HL-60 (cell line): ENCODE measurements at regions not wholly inside any gene's neighbourhood (a gene's known extent, or its start where the extent isn't known, plus 50 kb on each side); places are given as distances from the start of the nearest gene placed in this dataset.

ENCODE experiments used
- DNase-seq, 2 experiments: peaks; one replicate each; pipeline ENCODE4 v3.0.0-alpha.2; 2010 to 2020; ENCODE audit warnings: low read depth in 1 of 2, low spot score in 1 of 2
- H3K27ac ChIP-seq: fragments of 250-450 bp; sonication (Bioruptor Pico); replicated peaks from 2 replicates; pipeline ENCODE4 v1.5.1; 2020; ENCODE audit warnings: mild to moderate bottlenecking, moderate library complexity
- H3K27me3 ChIP-seq: fragments of 250-450 bp; sonication (Bioruptor Pico); 2 replicates; pipeline ENCODE4 v1.5.1; 2021; ENCODE audit warnings: mild to moderate bottlenecking, moderate library complexity; ENCODE audit not compliant: insufficient read depth, poor library complexity, severe bottlenecking
- H3K4me3 ChIP-seq: replicated peaks from 2 replicates; pipeline ENCODE4 v1.5.1; 2011; ENCODE audit warnings: mild to moderate bottlenecking, control low read depth, low read length; ENCODE audit not compliant: insufficient read depth
- GABPA ChIP-seq: IDR thresholded peaks from 2 replicates; pipeline ENCODE4 v1.6.1; 2012; ENCODE audit warnings: low read depth
- POLR2AphosphoS5 ChIP-seq: IDR thresholded peaks from 2 replicates; pipeline ENCODE4 v1.6.1; 2012; ENCODE audit warnings: low read depth
- SPI1 ChIP-seq: IDR thresholded peaks from 2 replicates; pipeline ENCODE4 v1.6.1; 2012; ENCODE audit warnings: low read depth, mild to moderate bottlenecking, borderline replicate concordance
- TF ChIP-seq, protein P1 (sequence below): IDR thresholded peaks from one replicate; pipeline ENCODE4 v1.5.1; 2011; ENCODE audit warnings: low read length, control low read depth, inconsistent platforms; ENCODE audit not compliant: insufficient read depth
- TF ChIP-seq, protein P2 (sequence below): IDR thresholded peaks from 2 replicates; pipeline ENCODE4 v1.6.1; 2012; ENCODE audit warnings: low read depth; ENCODE audit not compliant: insufficient replicate concordance

DNA sequence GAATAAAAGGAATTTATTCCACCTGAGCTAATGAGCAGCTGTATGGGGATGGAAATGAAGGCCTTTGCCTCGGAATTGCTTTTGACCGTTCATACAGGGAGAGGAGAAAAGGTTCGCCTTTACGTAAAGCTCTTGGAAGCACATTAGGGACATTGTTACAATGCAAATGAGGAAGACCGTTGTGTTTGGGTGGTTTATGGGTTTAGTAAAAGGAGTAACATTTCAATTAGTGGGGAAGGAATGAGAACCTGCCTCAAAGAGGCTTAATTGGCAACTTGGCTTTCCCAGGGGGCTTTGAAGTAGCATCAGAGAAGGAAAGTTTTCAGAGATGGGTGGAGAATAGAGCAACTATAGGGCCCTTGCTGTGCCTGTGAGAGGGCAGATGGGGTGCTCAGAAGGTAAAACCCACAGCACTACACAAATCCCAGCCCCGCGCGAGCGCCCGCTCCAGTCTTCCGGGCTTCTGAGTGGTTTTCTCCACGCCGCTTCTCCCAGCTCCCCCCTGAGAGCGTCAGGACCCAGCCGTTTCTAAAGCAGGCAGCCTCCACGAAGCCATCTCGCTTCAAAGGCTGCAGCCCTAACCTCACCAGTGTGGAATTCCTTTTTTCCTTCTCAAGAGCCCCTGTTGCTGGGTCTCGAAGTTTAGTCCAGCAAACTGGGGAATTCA is 192.0 kb upstream of the HES1 start:
- Histone ChIP-seq H3K4me3 (no peak overlapping the region), H3K27ac (no peak overlapping the region), H3K27me3 (no peaks in the 10 kb centered on the region)
- DNase-seq: no peak
- TF ChIP-seq POLR2AphosphoS5 (no peak), GABPA (no peak), SPI1 (no peak)
- TF ChIP-seq, protein P1, sequence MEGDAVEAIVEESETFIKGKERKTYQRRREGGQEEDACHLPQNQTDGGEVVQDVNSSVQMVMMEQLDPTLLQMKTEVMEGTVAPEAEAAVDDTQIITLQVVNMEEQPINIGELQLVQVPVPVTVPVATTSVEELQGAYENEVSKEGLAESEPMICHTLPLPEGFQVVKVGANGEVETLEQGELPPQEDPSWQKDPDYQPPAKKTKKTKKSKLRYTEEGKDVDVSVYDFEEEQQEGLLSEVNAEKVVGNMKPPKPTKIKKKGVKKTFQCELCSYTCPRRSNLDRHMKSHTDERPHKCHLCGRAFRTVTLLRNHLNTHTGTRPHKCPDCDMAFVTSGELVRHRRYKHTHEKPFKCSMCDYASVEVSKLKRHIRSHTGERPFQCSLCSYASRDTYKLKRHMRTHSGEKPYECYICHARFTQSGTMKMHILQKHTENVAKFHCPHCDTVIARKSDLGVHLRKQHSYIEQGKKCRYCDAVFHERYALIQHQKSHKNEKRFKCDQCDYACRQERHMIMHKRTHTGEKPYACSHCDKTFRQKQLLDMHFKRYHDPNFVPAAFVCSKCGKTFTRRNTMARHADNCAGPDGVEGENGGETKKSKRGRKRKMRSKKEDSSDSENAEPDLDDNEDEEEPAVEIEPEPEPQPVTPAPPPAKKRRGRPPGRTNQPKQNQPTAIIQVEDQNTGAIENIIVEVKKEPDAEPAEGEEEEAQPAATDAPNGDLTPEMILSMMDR: no peak
- TF ChIP-seq, protein P2, sequence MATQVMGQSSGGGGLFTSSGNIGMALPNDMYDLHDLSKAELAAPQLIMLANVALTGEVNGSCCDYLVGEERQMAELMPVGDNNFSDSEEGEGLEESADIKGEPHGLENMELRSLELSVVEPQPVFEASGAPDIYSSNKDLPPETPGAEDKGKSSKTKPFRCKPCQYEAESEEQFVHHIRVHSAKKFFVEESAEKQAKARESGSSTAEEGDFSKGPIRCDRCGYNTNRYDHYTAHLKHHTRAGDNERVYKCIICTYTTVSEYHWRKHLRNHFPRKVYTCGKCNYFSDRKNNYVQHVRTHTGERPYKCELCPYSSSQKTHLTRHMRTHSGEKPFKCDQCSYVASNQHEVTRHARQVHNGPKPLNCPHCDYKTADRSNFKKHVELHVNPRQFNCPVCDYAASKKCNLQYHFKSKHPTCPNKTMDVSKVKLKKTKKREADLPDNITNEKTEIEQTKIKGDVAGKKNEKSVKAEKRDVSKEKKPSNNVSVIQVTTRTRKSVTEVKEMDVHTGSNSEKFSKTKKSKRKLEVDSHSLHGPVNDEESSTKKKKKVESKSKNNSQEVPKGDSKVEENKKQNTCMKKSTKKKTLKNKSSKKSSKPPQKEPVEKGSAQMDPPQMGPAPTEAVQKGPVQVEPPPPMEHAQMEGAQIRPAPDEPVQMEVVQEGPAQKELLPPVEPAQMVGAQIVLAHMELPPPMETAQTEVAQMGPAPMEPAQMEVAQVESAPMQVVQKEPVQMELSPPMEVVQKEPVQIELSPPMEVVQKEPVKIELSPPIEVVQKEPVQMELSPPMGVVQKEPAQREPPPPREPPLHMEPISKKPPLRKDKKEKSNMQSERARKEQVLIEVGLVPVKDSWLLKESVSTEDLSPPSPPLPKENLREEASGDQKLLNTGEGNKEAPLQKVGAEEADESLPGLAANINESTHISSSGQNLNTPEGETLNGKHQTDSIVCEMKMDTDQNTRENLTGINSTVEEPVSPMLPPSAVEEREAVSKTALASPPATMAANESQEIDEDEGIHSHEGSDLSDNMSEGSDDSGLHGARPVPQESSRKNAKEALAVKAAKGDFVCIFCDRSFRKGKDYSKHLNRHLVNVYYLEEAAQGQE: no peak

DNA sequence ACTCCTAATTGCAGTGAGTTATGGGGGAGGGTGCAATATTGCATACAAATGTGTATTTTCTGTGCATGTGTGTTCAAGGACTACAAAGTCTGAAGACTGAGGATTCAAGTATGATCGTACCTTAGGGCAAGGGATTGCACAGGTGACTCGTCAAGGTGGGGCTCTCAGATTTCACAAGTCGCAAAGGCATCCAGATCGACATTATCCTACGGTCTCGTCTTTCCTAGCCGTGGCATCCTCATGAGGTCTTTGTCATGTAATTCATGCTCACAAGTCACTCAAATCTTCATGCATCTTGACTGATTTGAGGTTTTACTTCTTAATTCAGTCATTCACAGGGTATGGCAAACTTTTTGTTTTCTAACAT is 191.4 kb upstream of the HES1 start:
- no peak overlapping the region for H3K27ac ChIP-seq
- H3K4me3 ChIP-seq: no peak overlapping the region
- no peak for DNase-seq
- TF ChIP-seq GABPA: no peak
- TF ChIP-seq POLR2AphosphoS5: no peak
- TF ChIP-seq, protein P2: no peak
- no peak for TF ChIP-seq SPI1
- TF ChIP-seq, protein P1: no peak
- H3K27me3 ChIP-seq: no peaks in the 10 kb centered on the region

DNA sequence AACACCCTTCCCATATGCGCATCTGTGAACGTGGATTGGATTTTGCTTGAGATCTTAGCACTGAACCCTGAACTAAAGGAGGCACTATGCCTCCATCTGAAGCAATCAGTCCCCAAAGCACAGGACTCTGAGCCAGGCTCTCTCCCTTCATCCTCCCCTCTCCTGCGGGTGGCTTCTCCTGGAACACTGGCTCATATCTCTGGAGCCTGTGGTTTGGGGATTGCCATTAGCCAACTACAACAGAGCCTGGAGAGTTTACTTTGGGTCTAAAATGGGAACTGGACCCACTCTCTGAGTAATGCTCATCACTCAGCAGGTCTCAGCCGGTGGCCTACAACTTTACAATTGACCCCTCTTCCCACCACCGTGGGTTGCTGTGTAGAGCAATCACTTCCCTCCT is 190.8 kb upstream of the HES1 start:
- DNase-seq: no peak
- no peak overlapping the region for H3K4me3 ChIP-seq
- H3K27ac ChIP-seq: no peak overlapping the region
- TF ChIP-seq GABPA: no peak
- TF ChIP-seq SPI1: no peak
- TF ChIP-seq, protein P2: no peak
- TF ChIP-seq, protein P1: no peak
- no peak for TF ChIP-seq POLR2AphosphoS5
- no peaks in the 10 kb centered on the region for H3K27me3 ChIP-seq
